GM18867 (cell line): ENCODE measurements at regions not wholly inside any gene's neighbourhood (a gene's known extent, or its start where the extent isn't known, plus 50 kb on each side); places are given as distances from the start of the nearest gene placed in this dataset.
A peak's percentile ranks its signal among the peaks of the same experiment; 100 is the strongest.
"Not testable (repeated sequence)": the region's sequence is repeated elsewhere in the genome, so short reads cannot be mapped to it uniquely, and the experiment has no call there.

ENCODE experiments used
- ATAC-seq: cut with Tn5 transposase; IDR thresholded peaks from one replicate; pipeline ENCODE4 v1.9.1; 2021; ENCODE audit warnings: mild to moderate bottlenecking, moderate library complexity; ENCODE audit not compliant: unreplicated experiment

DNA sequence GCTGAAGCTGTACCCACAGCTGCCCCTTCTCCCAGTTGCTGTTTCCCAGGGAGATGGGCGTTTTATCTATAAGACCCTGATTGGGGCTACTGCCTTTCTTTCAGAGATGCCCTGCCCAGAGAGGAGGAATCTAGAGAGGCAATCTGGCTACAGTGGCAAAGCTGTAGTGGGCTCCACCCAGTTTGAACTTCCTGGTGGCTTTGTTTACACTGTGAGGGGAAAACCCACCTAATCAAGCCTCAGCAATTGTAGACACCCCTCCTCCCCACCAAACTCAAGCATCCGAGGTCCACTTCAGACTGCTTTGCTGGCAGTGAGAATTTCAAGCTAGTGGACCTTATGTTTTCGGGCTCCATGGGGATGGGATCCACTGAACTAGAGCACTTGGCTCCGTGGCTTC lies 240.4 kb upstream of the AFF2 start:
- ATAC-seq = no peak

DNA sequence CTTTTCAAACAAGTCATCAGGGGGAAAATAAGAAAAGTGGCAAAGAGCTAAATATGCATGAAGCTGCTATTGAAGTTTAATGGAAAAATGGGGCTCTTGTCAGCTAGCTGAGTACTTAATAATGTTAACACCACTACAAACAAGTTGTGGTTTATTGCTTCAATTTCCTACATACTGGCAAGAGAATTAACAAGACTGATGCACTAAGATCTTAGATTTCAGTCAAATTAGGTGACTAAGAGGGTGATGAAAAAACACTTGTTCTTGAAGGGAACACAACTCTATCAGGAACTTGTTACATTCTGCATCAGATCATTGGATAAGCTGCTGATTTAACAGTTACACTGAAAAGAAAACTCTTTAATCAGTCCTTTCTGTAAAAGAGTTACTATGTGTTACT lies 234.6 kb upstream of the AFF2 start:
- no peak for ATAC-seq

DNA sequence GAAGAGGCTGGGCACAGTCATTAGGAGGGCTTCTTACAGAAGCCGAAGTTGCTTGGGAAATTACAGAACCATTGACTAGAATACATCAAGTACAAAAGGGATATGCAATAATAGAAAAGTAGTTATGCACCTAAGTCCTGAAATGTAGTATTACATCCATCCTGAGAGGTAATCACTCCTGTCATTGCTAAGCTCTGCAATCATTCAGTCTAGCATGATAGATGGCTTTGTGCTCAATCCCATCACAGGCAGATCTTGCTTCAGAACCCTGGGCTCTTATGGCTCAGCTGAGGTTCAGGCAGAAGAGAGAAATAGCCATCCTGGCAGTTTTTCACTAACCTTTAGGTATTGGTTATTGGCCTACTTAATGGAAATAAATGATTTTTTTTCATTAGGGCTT lies 231.7 kb upstream of the AFF2 start:
- ATAC-seq = no peak

DNA sequence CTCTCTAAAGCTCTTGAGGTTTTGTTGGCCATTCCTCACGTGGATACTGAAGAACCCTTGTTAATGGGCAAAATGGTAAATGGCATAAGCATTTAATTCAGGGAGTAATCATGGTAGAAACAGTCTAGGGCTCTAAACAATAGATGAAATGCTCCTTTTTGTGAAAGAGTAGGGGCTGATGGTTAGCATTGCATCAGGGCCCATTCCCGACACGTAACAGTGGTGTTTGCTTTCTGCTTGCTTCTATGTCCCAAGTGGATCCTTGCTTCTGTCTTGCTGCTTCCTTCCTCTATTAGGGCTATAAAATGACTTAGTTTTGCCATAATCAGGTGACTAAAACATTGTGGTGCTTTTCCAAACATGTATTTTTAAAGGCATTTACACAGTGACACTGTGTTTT lies 230.9 kb upstream of the AFF2 start:
- ATAC-seq = no peak

DNA sequence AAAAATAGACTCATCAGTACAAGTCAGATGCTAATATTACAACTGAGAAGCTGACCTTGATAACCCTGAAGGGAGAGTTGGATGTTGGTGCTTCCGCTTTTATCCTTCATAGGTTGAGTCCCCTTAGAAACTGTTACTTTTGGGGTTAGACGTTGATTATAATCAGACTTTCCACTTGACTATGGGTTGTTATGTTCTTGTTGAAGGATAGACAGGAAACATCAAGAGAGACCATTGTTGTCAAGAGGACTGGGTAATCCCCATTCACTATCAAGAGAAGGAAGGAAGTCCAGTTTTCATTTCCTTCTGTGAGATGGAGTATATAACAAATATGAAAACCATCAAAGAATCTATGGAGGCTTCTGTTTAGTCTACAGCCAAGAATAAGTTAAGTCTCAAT lies 229.9 kb upstream of the AFF2 start:
- ATAC-seq = no peak

DNA sequence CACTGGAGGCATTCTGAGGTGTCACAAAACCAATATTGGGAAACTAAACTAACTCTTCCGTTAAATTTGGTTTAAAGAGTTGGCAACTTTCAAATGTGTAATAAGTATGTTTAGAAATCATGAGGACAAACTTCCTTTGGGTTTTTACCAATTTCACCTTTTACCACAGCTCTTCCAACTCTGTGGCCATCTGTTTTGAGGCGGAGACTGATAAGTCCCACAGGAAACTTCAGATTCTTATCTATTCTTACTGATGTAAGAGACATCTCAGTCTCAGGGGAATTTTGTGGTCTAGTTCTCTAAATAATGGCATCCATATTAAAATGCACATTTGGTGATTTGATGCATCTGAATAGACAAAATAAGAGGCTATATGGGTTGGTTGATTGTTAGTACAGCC lies 229.2 kb upstream of the AFF2 start:
- ATAC-seq = no peak

DNA sequence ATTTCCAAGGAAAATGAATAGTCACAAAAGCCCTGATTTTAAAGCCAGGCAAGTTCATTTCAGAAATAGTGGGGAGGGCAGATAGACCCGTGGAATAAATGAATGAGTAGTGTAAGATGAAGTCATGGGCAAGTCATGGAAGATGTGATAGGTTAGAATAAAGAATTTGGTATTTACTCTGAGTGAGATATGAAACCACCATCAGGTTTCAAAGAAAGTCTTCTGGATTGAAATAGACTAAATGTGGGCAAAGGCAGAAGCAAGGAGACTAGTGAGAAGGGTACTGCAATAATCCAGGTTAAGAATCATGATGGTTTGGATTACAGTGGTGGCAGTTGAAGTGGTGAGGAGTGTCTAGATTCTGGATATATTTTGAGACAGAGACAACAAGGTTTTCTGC lies 218.5 kb upstream of the AFF2 start:
- no peak for ATAC-seq

DNA sequence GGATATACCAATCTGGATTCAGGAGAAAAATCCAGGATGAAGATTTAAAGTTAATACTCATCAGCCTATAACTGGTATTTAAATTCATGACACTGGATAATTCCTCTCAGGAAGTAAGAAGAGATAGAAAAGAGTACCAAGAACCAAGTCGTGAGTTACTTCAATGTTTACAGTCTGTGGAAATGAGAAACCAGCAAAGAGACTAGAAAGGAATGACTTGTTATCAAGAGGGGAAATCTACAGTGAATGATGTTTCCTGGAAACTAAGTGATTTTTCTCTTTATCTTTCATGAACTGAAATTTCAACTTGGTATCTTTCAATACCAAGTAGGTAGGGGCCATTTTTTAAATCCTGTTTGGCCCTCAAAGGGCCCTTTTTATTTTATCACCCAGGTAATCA lies 217.9 kb upstream of the AFF2 start:
- no peak for ATAC-seq

DNA sequence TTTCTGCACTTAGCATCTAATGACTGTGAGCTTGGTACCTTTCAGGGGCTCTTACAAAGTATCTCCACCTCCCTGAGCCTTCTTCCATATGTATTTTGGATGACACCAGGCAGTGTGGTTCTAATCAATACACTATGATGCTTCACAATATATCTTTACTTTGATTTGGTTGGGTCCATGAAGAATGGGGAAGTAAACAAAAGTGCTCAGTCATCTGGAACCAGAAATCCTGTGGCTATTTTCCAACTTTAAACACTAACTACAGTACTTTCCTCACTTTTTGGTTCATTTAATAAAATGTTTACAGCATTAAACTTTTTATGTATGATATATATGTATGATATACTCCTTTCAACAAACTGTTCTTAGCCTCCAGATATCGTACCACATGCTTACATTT lies 216.4 kb upstream of the AFF2 start:
- ATAC-seq = no peak

DNA sequence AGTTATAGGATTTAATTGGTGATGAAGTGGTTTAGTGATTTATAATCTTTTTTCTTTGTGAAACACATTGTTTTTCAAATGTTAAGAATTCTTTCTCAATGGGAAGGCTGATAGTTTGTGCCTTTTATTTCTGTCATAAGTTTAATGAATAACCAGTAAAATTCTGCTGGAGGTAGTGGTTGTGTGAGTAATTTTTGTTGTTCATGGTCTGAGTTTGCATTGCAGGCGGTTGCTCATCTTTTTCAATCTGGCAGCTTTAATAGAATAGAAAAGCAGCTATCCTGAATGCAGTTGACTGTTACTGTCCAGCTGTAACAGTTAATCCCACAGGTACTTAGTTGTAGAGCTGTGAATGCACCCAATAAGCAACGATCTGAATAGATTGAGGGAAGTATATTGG lies 215.6 kb upstream of the AFF2 start:
- no peak for ATAC-seq

DNA sequence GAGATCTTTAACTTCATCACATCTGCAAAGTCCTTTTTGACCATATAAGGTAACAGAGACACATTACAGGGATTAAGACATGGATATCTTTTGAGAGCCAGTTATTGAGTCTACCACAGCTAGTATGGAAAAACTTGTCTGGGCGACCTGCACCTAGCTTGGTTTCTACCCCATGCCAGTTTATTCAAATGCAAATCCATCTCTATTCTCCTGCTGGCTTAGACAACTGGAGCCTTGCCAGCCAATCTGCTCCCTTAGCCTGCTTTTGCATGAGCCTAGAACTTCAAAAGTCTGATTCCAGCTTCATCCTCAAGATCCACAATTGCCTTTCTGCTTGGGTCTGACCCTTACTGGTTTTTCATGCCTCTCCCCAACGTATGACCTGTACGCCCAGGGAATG lies 212.0 kb upstream of the AFF2 start:
- ATAC-seq = no peak

DNA sequence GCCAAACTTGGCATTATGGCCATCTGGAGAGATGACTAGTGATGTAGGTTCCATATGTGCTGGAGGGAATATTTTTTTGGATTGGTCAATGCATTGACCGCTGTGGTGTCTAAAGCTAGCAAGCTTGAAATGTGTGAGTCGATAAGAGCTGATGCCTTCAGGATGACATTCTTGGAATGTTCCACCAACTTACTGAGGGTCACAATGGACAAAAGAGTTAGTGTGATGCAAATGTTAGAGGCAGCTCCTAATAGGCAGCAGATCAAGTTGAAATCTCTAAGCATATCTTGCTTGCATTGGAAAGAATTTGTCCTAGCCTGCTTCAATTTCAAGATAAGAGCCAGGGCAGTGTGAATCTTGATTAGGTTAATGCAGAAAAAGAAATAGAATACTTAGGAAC lies 210.4 kb upstream of the AFF2 start:
- no peak for ATAC-seq

DNA sequence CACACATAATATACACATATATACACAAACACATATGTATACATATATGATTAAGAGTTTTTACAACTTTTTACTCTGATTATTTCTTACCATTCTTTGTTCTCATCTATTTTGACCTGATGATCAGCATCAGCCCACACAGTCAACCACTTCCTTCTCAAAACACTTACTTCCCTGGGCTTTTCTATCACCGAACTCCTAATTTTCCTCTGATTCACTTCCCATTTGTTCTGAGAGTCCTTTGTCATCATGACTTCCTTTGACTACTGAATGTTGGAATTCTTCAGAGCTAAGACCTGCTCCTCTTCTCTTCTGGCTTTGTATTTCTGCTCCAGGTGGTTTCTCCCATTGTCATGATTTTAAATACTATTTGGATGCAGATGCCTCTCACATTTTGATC lies 209.5 kb upstream of the AFF2 start:
- ATAC-seq = no peak

DNA sequence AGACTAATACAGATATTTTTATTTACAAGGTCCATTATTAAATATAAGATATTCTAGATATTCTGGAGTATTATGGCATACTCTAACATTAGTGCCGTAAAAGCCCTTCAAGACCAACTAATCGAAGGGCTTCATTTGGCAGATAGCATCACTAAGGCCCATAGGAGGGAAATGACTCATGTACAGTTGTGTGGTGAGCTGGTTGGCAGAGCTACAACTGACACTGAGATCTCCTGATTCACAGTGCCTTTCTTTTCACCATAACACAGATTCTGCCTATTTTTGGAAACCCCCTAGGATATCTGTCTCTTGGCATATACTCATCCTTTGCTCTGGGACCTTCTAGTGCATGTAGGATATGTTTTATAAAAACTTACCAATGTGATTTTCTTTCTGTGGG lies 201.7 kb upstream of the AFF2 start:
- no peak for ATAC-seq

DNA sequence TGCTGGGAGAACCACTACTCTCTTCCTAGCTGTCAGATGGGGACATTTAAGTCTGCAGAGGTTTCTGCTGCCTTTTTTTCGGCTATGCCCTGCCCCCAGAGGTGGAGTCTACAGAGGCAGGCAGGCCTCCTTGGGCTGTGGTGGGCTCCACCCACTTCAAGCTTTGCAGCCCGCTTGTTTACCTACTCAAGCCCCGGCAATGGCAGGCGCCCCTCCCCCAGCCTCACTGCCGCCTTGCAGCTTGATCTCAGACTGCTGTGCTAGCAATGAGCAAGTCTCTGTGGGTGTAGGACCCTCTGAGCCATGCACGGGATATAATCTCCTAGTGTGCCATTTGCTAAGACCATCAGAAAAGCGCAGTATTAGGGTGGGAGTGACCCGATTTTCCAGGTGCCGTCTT lies 195.2 kb upstream of the AFF2 start:
- not testable (repeated sequence) for ATAC-seq

DNA sequence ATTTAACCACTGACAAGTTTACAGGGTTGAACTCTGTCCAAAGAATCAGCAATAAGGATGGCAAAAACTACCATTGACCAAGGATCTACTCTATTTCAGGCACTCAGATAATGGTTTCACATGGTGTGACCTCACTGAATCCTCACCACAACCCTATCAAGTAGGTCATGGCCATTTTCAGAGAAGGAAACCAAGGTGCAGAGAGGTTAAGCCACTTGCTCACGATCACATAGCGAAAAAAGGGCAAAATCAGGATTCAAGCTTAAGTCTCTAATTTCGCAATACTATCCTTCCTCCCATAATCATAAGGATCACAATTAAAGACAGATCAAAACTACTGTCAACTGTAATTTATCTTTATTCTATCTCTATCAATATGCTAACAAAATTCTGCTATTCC lies 191.0 kb upstream of the AFF2 start:
- no peak for ATAC-seq

DNA sequence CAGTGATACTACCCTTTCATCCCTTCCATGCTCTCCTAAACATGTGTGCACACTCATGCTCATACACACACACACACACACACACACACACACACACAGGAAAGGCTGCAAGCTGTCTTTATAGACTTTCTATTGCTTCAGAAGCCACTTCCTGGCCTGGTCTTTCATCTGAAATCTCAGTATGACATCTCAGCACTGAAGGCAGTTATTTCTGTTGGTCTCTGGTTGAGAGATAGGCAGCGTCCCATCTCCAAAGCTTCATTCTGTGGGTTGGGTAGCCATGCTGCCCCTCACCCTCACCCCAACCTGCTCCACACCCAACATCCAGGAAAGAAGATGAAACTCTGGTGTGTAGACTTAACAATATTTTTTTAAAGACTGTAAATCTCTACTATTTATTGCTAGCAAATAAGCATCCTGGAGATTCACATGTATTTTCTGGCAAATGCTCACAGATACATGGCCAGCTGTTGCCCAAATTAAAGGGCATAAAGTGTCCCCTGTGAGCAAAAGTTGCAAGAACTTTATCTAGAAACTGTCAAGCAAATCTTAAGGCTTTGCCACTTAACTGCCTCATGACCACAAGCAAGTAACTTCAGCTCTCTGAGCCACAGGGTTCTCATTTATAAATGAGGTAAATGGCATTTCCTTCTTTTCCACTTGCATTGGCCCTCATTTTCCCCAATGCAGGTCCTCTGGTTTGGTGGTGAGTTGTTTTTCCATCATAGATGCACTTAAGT lies 189.8 kb upstream of the AFF2 start:
- ATAC-seq = peak; percentile 64

DNA sequence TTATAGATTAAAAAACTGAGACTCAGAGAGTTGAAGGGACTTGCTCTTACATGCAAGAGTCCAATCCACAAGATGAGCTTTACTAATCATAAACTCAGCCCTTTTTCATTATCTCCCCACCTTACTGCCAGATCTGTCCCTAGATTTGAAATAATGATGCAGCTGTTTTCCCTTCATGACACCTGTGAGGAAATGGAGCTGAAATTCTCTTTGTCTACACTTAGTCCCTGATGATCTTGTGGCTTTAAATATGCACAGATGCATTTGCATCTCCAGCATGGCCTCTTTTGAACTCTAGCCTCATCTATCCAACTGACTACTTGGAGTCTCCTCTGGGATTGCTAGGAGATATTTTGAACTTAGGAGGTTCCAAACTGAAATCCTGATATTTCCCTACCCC lies 188.9 kb upstream of the AFF2 start:
- ATAC-seq = no peak

DNA sequence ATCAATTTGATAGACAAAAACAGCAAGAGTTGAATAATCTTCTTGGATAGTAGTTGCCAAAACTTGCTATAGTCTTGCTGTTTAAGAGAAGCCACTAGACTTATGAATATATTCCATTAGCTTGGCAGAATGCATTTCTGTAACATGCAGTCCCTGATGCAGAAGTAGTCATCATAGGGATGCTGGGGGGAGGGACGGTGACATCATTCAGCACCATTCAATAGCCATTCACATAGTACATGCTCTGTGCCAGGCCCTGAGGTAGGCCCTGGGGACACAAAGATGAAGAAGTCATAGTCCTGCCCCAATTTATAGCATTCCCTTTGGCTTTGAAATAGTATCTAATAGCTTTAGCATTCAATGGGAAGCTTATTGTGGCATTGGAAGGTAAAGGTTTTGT lies 185.5 kb upstream of the AFF2 start:
- no peak for ATAC-seq

DNA sequence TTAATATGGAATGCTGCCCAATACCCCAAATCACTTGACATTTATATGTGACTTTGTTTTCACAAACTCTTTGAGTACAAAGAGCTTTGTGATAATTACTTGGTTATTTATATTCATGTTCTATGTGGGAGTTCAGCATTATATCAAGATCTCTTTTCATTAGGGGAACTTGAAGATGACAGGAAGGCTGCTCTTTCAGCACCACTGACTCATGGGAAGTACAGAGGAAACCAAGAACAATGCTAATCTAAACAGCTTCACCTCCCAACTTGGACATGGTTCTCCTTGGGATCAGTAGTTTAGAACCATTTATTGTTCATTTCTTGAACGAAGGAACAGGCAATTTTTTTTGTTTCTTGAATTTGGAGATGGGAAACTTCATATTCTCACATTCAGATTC lies 184.0 kb upstream of the AFF2 start:
- ATAC-seq = no peak

DNA sequence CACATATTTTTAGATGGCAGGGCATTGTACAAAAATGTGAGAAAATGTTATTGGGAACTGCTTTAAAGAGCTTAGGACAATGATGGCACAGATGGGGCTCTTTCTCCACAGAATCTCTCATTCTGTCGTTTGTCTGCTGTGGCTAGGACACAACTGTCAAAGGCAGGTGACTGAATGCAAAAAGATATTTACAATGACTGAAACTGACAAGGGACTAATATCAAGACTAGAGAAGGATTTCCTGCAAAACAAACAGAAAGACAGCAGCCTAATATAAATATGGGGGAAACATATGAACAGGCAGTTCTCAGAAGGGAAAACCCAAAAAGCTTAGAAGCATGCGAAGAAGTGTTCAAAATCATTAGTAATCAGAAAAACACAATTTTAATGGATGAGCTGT lies 177.5 kb upstream of the AFF2 start:
- no peak for ATAC-seq

DNA sequence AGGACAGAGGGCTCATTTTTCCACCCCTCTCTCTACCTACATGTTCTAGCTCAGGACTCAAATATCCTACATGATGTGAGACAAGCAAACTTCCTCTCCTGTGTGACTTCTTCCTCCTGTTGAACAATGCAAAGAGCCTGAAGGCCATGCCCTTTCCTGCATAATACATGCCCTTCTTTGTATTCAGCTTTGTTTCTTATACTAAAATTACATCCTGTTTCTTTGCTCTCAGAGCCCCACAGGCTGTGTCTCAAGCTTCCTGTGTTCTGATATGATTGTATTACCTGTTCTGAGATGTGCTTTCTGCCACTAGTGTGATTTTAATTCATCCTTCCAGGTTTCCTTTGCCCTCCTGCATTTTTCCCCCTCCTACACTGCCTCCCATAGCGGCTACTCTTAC lies 166.4 kb upstream of the AFF2 start:
- ATAC-seq = no peak

DNA sequence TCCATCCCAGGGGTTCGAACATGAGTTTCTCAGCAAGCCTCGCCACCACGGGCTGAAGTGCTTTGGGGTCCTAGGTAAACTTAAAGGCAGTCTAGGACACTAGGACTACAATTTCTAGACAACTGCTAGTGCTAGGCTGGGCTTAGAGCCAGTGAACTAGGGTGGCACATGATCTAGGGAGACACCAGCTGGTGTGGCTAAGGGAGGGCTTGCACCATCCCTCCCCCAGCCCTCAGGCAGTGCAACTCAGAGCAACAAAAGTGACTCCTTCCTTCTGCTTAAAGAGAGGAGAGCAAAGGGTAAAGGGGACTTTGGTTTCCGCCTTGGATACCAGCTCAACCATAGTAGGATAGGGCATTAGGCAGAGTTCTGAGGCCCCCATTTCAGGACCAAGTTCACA lies 162.5 kb upstream of the AFF2 start:
- no peak for ATAC-seq

DNA sequence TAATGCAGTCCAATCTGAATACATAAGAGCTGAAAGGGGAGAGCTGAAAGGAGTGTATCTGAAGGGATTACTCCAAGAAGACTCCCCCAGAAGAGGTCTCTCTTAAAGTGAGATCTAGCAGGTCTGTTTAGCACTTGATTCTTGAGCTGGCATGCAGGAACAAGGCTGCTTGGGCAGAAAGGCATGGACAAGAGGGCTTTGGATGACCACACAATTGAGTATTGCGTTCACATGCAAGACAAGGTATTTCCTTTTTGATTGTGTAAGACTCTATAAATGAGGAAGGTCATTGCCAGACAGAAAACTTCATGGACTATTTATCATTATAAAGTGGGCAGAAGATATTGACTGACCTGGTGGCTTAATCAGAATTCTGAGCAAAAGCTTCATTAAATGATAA lies 145.5 kb upstream of the AFF2 start:
- no peak for ATAC-seq
